ENCODE measurements at regions not wholly inside any gene's neighbourhood (a gene's known extent, or its start where the extent isn't known, plus 50 kb on each side); places are given as distances from the start of the nearest gene placed in this dataset.

- no peak overlapping the region for H3K23ac ChIP-seq (ENCODE audit: low read depth, low read length)
- POLR2A ChIA-PET (ENCODE audit: unreplicated experiment): no interaction called here
- no peak overlapping the region for H3K9ac ChIP-seq (ENCODE audit: low read depth, low read length)
Observed at GRCh38 chr13:97586941-97587340, 153.0 kb downstream of the RAP2A start.

More at GRCh38 chr13:97586941-97587340, 153.0 kb downstream of the RAP2A start:
- H2BK120ac ChIP-seq (ENCODE audit: low read depth, low read length): no peak overlapping the region
- no CpG with 5 or more reads among the region's 1 CpG for WGBS, 2 experiments (ENCODE audit: extremely low coverage in 2 of 2, insufficient read length in 1 of 2)
- no peaks in the 10 kb centered on the region for H3K9me1 ChIP-seq (ENCODE audit: insufficient read depth, low read length)
- H4K5ac ChIP-seq (ENCODE audit: low read depth, low read length): no peak overlapping the region
- no peak overlapping the region for H2BK20ac ChIP-seq (ENCODE audit: low read depth, low read length)
- no peak overlapping the region for H4K91ac ChIP-seq (ENCODE audit: insufficient read depth, low read depth, low read length)
- CTCF ChIA-PET: no interaction called here
- H3K4ac ChIP-seq (ENCODE audit: low read depth, low read length): no peak overlapping the region
- H3K18ac ChIP-seq (ENCODE audit: low read depth, low read length): no peak overlapping the region
- no peaks in the 10 kb centered on the region for H3K9me3 ChIP-seq (ENCODE audit: control insufficient read depth, insufficient read depth, low read length)
- H3K4me3 ChIP-seq (ENCODE audit: insufficient read depth, low read depth, low read length): no peak overlapping the region
- TF ChIP-seq BHLHE40 (IDR thresholded peaks at IDR 0.05; ENCODE audit: low read depth, low read length) (no peak), FOS (IDR thresholded peaks at IDR 0.05; ENCODE audit: low read depth, low read length) (no peak), CTCF (conservative IDR thresholded peaks at IDR 0.05; ENCODE audit: low read depth, low read length) (no peak), NFE2L2 (IDR thresholded peaks at IDR 0.05; ENCODE audit: low read depth, low read length) (no peak), CHD1 (IDR thresholded peaks at IDR 0.05; ENCODE audit: low read depth, low read length) (no peak), MXI1 (IDR thresholded peaks at IDR 0.05; ENCODE audit: borderline replicate concordance, low read depth, low read length) (no peak), RFX5 (IDR thresholded peaks at IDR 0.05; ENCODE audit: low read depth, low read length) (no peak), MAZ (IDR thresholded peaks at IDR 0.05; ENCODE audit: borderline replicate concordance, low read depth, low read length) (no peak), RCOR1 (IDR thresholded peaks at IDR 0.05; ENCODE audit: insufficient replicate concordance, low read length) (no peak)
- TF ChIP-seq, protein P1, sequence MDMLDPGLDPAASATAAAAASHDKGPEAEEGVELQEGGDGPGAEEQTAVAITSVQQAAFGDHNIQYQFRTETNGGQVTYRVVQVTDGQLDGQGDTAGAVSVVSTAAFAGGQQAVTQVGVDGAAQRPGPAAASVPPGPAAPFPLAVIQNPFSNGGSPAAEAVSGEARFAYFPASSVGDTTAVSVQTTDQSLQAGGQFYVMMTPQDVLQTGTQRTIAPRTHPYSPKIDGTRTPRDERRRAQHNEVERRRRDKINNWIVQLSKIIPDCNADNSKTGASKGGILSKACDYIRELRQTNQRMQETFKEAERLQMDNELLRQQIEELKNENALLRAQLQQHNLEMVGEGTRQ (IDR thresholded peaks at IDR 0.05; ENCODE audit: low read depth, low read length): no peak
- no peak overlapping the region for H2AK5ac ChIP-seq (ENCODE audit: low read depth, low read length)
- H3K4me1 ChIP-seq (ENCODE audit: control insufficient read depth, insufficient read depth, low read length): no peaks in the 10 kb centered on the region
- dilution Hi-C loops (cut with HindIII; ENCODE audit: low sequenced_read_pairs, unreplicated experiment) (no loop called here), in situ Hi-C loops (cut with MboI; ENCODE audit: low sequenced_read_pairs) (no loop called here), intact Hi-C loops (cut with micrococcal nuclease) (no loop called here)
- H2BK15ac ChIP-seq (ENCODE audit: low read depth, low read length): no peak overlapping the region
- no peaks in the 10 kb centered on the region for H3K36me3 ChIP-seq (ENCODE audit: control insufficient read depth, insufficient read depth, low read length)
- H2AFZ ChIP-seq (replicated peaks; ENCODE audit: low read length, poor library complexity): no peak overlapping the region
- H2BK5ac ChIP-seq (ENCODE audit: low read depth, low read length, poor library complexity, severe bottlenecking): no peak overlapping the region
- no peak overlapping the region for H4K8ac ChIP-seq (ENCODE audit: low read depth in 2 of 2, low read length in 2 of 2)
- H3K27me3 ChIP-seq (ENCODE audit: control insufficient read depth, insufficient read depth, low read length): peaks cover 12% of the 10 kb centered on the region
- BruUV-seq (replicated peaks): no TSS peak
- ATAC-seq (ENCODE audit: low read depth) (no peak), DNase-seq (no peak)
- H3K14ac ChIP-seq (replicated peaks; ENCODE audit: low read depth, low read length): no peak overlapping the region
- H2AK9ac ChIP-seq (replicated peaks; ENCODE audit: low read depth, low read length, poor library complexity): no peak overlapping the region
- no peak overlapping the region for H3K4me2 ChIP-seq (ENCODE audit: low read depth, low read length)
- H4K20me1 ChIP-seq (ENCODE audit: insufficient read depth, low read length): no peaks in the 10 kb centered on the region
- no peak overlapping the region for H3K27ac ChIP-seq (ENCODE audit: insufficient read depth, low read length)
- H3K79me1 ChIP-seq (ENCODE audit: low read depth in 1 of 2, low read length in 2 of 2): no peaks in the 10 kb centered on the region
- no peak overlapping the region for H3K56ac ChIP-seq (ENCODE audit: extremely low read depth, insufficient read depth, low read length)
